ENCODE measurements at regions not wholly inside any gene's neighbourhood (a gene's known extent, or its start where the extent isn't known, plus 50 kb on each side); places are given as distances from the start of the nearest gene placed in this dataset.

GRCh38 chr4:170627418-170627817 lies 537.7 kb upstream of the AADAT start:
- TF ChIP-seq, protein P1, sequence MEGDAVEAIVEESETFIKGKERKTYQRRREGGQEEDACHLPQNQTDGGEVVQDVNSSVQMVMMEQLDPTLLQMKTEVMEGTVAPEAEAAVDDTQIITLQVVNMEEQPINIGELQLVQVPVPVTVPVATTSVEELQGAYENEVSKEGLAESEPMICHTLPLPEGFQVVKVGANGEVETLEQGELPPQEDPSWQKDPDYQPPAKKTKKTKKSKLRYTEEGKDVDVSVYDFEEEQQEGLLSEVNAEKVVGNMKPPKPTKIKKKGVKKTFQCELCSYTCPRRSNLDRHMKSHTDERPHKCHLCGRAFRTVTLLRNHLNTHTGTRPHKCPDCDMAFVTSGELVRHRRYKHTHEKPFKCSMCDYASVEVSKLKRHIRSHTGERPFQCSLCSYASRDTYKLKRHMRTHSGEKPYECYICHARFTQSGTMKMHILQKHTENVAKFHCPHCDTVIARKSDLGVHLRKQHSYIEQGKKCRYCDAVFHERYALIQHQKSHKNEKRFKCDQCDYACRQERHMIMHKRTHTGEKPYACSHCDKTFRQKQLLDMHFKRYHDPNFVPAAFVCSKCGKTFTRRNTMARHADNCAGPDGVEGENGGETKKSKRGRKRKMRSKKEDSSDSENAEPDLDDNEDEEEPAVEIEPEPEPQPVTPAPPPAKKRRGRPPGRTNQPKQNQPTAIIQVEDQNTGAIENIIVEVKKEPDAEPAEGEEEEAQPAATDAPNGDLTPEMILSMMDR (IDR thresholded peaks at IDR 0.05; ENCODE audit: insufficient read depth, low read depth, low read length), result no peak
- TF ChIP-seq EZH2 (IDR thresholded peaks at IDR 0.05; ENCODE audit: insufficient read depth, low read length), result no peak

Data from astrocyte (in vitro differentiated cells and primary cell).